Mucosa of rectum (tissue), 2 donors: ENCODE measurements at regions not wholly inside any gene's neighbourhood (a gene's known extent, or its start where the extent isn't known, plus 50 kb on each side); places are given as distances from the start of the nearest gene placed in this dataset.
A peak's percentile ranks its signal among the peaks of the same experiment; 100 is the strongest.

Source experiments
- H3K27ac ChIP-seq, 2 donors: one replicate each; pipeline ENCODE4 v1.7.0; 2013; ENCODE audit warnings: inconsistent platforms in 2 of 2, low read depth in 2 of 2, low read length in 2 of 2
- H3K27me3 ChIP-seq, 2 donors: one replicate each; pipeline ENCODE4 v1.7.0; 2013; ENCODE audit warnings: low read length in 2 of 2; ENCODE audit not compliant: control insufficient read depth in 2 of 2, insufficient read depth in 2 of 2
- H3K36me3 ChIP-seq, 2 donors: one replicate each; pipeline ENCODE4 v1.7.0; 2013; ENCODE audit warnings: low read length in 2 of 2; ENCODE audit not compliant: control insufficient read depth in 2 of 2, insufficient read depth in 2 of 2
- H3K4me1 ChIP-seq, 2 donors: one replicate each; pipeline ENCODE4 v1.7.0; 2013; ENCODE audit warnings: low read length in 2 of 2, mild to moderate bottlenecking in 1 of 2; ENCODE audit not compliant: control insufficient read depth in 2 of 2, insufficient read depth in 2 of 2
- H3K4me3 ChIP-seq, 2 donors: one replicate each; pipeline ENCODE4 v1.7.0; 2013; ENCODE audit warnings: low read length in 2 of 2
- H3K9ac ChIP-seq, 2 donors: one replicate each; pipeline ENCODE4 v1.7.0; 2013; ENCODE audit warnings: low read length in 2 of 2, low read depth in 1 of 2, mild to moderate bottlenecking in 1 of 2
- H3K9me3 ChIP-seq, 2 donors: one replicate each; pipeline ENCODE4 v1.7.0; 2013; ENCODE audit warnings: low read length in 2 of 2; ENCODE audit not compliant: control insufficient read depth in 2 of 2
- donor health status: healthy.
- donor health status: Normal muscosa, but diverticular disease.

- peaks cover 3 to 4% of the 10 kb centered on the region in 2 donors for H3K4me1 ChIP-seq
- H3K9ac ChIP-seq = no peak overlapping the region
- H3K9me3 ChIP-seq = no peaks in the 10 kb centered on the region
- no peaks in the 10 kb centered on the region for H3K36me3 ChIP-seq
- no peak overlapping the region for H3K4me3 ChIP-seq
- peaks cover 0 to 4% of the 10 kb centered on the region in 2 donors for H3K27me3 ChIP-seq
- no peak overlapping the region for H3K27ac ChIP-seq
Measured at GRCh38 chrX:39333451-39333850, 532.2 kb downstream of the MID1IP1 start.

GRCh38 chrX:39335513-39336235 is 534.4 kb downstream of the MID1IP1 start:
- H3K9me3 ChIP-seq = no peaks in the 10 kb centered on the region
- H3K36me3 ChIP-seq = no peaks in the 10 kb centered on the region
- peak overlapping the region in 1 of 2 donors; percentile 28 for H3K27ac ChIP-seq
- H3K4me1 ChIP-seq = peaks cover 3 to 4% of the 10 kb centered on the region in 2 donors
- H3K4me3 ChIP-seq = no peak overlapping the region
- no peaks in the 10 kb centered on the region for H3K27me3 ChIP-seq
- H3K9ac ChIP-seq = no peak overlapping the region

- no peak overlapping the region for H3K4me3 ChIP-seq
- H3K9me3 ChIP-seq = no peaks in the 10 kb centered on the region
- no peak overlapping the region for H3K9ac ChIP-seq
- peaks cover 3 to 4% of the 10 kb centered on the region in 2 donors for H3K4me1 ChIP-seq
- H3K27ac ChIP-seq = peak overlapping the region; percentile 48 to 61
- H3K36me3 ChIP-seq = no peaks in the 10 kb centered on the region
- peaks cover 3 to 4% of the 10 kb centered on the region in 2 donors for H3K27me3 ChIP-seq
Measured at GRCh38 chrX:39336671-39337311, 535.5 kb downstream of the MID1IP1 start.

- Histone ChIP-seq H3K36me3 (no peaks in the 10 kb centered on the region), H3K9ac (no peak overlapping the region), H3K4me1 (peaks cover 3 to 4% of the 10 kb centered on the region in 2 donors), H3K9me3 (no peaks in the 10 kb centered on the region), H3K4me3 (no peak overlapping the region), H3K27me3 (peaks cover 3 to 4% of the 10 kb centered on the region in 2 donors), H3K27ac (peak overlapping the region; percentile 57 to 61)
Measured at GRCh38 chrX:39337451-39337850, 536.2 kb downstream of the MID1IP1 start.

- peaks cover 3 to 4% of the 10 kb centered on the region in 2 donors for H3K27me3 ChIP-seq
- no peaks in the 10 kb centered on the region for H3K36me3 ChIP-seq
- no peaks in the 10 kb centered on the region for H3K9me3 ChIP-seq
- H3K4me1 ChIP-seq = peaks cover 3 to 4% of the 10 kb centered on the region in 2 donors
- no peak overlapping the region for H3K9ac ChIP-seq
- H3K27ac ChIP-seq = no peak overlapping the region
- no peak overlapping the region for H3K4me3 ChIP-seq
Measured at GRCh38 chrX:39338583-39338982, 537.3 kb downstream of the MID1IP1 start.

GRCh38 chrX:39356119-39356807 is 555.0 kb downstream of the MID1IP1 start:
- Histone ChIP-seq H3K36me3 (no peaks in the 10 kb centered on the region), H3K9me3 (no peaks in the 10 kb centered on the region), H3K27me3 (peaks cover 6 to 11% of the 10 kb centered on the region in 2 donors), H3K4me1 (no peaks in the 10 kb centered on the region), H3K4me3 (no peak overlapping the region), H3K27ac (no peak overlapping the region), H3K9ac (no peak overlapping the region)

- H3K9ac ChIP-seq = no peak overlapping the region
- no peak overlapping the region for H3K27ac ChIP-seq
- no peaks in the 10 kb centered on the region for H3K36me3 ChIP-seq
- H3K4me1 ChIP-seq = no peaks in the 10 kb centered on the region
- H3K9me3 ChIP-seq = no peaks in the 10 kb centered on the region
- no peak overlapping the region for H3K4me3 ChIP-seq
- H3K27me3 ChIP-seq = peaks cover 8 to 11% of the 10 kb centered on the region in 2 donors
Measured at GRCh38 chrX:39360101-39360500, 558.8 kb downstream of the MID1IP1 start.

- no peak overlapping the region for H3K9ac ChIP-seq
- H3K27ac ChIP-seq = no peak overlapping the region
- H3K4me3 ChIP-seq = no peak overlapping the region
- no peaks in the 10 kb centered on the region for H3K9me3 ChIP-seq
- H3K4me1 ChIP-seq = no peaks in the 10 kb centered on the region
- no peaks in the 10 kb centered on the region for H3K36me3 ChIP-seq
- H3K27me3 ChIP-seq = peaks cover 2 to 3% of the 10 kb centered on the region in 2 donors
Measured at GRCh38 chrX:39361736-39362135, 560.5 kb downstream of the MID1IP1 start.

- Histone ChIP-seq H3K9me3 (no peaks in the 10 kb centered on the region), H3K9ac (no peak overlapping the region), H3K4me1 (peaks cover 3% of the 10 kb centered on the region in 2 donors), H3K27ac (peak overlapping the region; percentile 26 to 53), H3K36me3 (no peaks in the 10 kb centered on the region), H3K27me3 (no peaks in the 10 kb centered on the region), H3K4me3 (no peak overlapping the region)
Measured at GRCh38 chrX:39367416-39367815, 566.2 kb downstream of the MID1IP1 start.

- peaks cover 3% of the 10 kb centered on the region in 2 donors for H3K4me1 ChIP-seq
- no peak overlapping the region for H3K4me3 ChIP-seq
- no peaks in the 10 kb centered on the region for H3K27me3 ChIP-seq
- H3K9me3 ChIP-seq = no peaks in the 10 kb centered on the region
- no peak overlapping the region for H3K9ac ChIP-seq
- no peak overlapping the region for H3K27ac ChIP-seq
- no peaks in the 10 kb centered on the region for H3K36me3 ChIP-seq
Measured at GRCh38 chrX:39372115-39372514, 570.9 kb downstream of the MID1IP1 start.
